Esophagus squamous epithelium (tissue), 4 donors: ENCODE measurements at regions not wholly inside any gene's neighbourhood (a gene's known extent, or its start where the extent isn't known, plus 50 kb on each side); places are given as distances from the start of the nearest gene placed in this dataset.

Source experiments
- CTCF ChIP-seq, 6 experiments: fragments of 450-650 bp in 4 of 6; fragments of 200-600 bp in 2 of 6; sonication (generic) in 2 of 6; IDR thresholded peaks; one replicate each; pipeline ENCODE4 v1.5.1; 2016 to 2019; ENCODE audit warnings: antibody characterized with exemption in 6 of 6, mild to moderate bottlenecking in 4 of 6, moderate library complexity in 4 of 6
- POLR2A ChIP-seq, 4 donors: fragments of 450-650 bp; IDR thresholded peaks; one replicate each; pipeline ENCODE4 v1.6.1; 2017; ENCODE audit warnings: antibody characterized with exemption in 4 of 4, mild to moderate bottlenecking in 4 of 4, moderate library complexity in 3 of 4

GRCh38 chr17:68679882-68680281 is 78.7 kb upstream of the FAM20A start:
- no peak for TF ChIP-seq POLR2A (IDR thresholded peaks at IDR 0.05)
- no peak for TF ChIP-seq CTCF (IDR thresholded peaks at IDR 0.05)
